ENCODE measurements at regions not wholly inside any gene's neighbourhood (a gene's known extent, or its start where the extent isn't known, plus 50 kb on each side); places are given as distances from the start of the nearest gene placed in this dataset.
"Not testable (repeated sequence)": the region's sequence is repeated elsewhere in the genome, so short reads cannot be mapped to it uniquely, and the experiment has no call there.

GRCh38 chr12:47340411-47341015 lies 260.8 kb upstream of the AMIGO2 start:
- H3K27ac ChIP-seq (ENCODE audit: low read length), result no peak overlapping the region
- intact Hi-C loops (cut with DNase I), result no loop called here
- WGBS, result 63% methylated on average over 7 of the region's 7 CpGs
- ATAC-seq (no peak), DNase-seq (no peak)
- no peaks in the 10 kb centered on the region for H3K9me3 ChIP-seq (ENCODE audit: control insufficient read depth, low read length)
- no peak overlapping the region for H3K4me3 ChIP-seq (ENCODE audit: low read length)
- no peaks in the 10 kb centered on the region for H3K27me3 ChIP-seq (ENCODE audit: control insufficient read depth, insufficient read depth)
- no peaks in the 10 kb centered on the region for H3K4me1 ChIP-seq (ENCODE audit: control insufficient read depth, insufficient read depth, low read length)

GRCh38 chr12:47337581-47337980 lies 257.8 kb upstream of the AMIGO2 start:
- ATAC-seq (no peak), DNase-seq (no peak)
- Histone ChIP-seq H3K27me3 (ENCODE audit: control insufficient read depth, insufficient read depth) (no peaks in the 10 kb centered on the region), H3K4me1 (ENCODE audit: control insufficient read depth, insufficient read depth, low read length) (no peaks in the 10 kb centered on the region), H3K27ac (ENCODE audit: low read length) (no peak overlapping the region), H3K4me3 (ENCODE audit: low read length) (no peak overlapping the region), H3K9me3 (ENCODE audit: control insufficient read depth, low read length) (no peaks in the 10 kb centered on the region)
- intact Hi-C loops (cut with DNase I), result no loop called here

GRCh38 chr12:47333271-47333858 lies 253.6 kb upstream of the AMIGO2 start:
- 95% methylated on average over 22 of the region's 22 CpGs for WGBS
- intact Hi-C loops (cut with DNase I); H3K27me3 ChIP-seq (ENCODE audit: control insufficient read depth, insufficient read depth); H3K27ac ChIP-seq (ENCODE audit: low read length); H3K4me1 ChIP-seq (ENCODE audit: control insufficient read depth, insufficient read depth, low read length); ATAC-seq; H3K9me3 ChIP-seq (ENCODE audit: control insufficient read depth, low read length); H3K4me3 ChIP-seq (ENCODE audit: low read length): not testable (repeated sequence)
- peak in 2 of 3 donors; percentile 30 to 34 for DNase-seq

GRCh38 chr12:47328831-47329545 lies 249.2 kb upstream of the AMIGO2 start:
- Histone ChIP-seq H3K27ac (ENCODE audit: low read length) (no peak overlapping the region), H3K4me1 (ENCODE audit: control insufficient read depth, insufficient read depth, low read length) (no peaks in the 10 kb centered on the region), H3K9me3 (ENCODE audit: control insufficient read depth, low read length) (no peaks in the 10 kb centered on the region), H3K4me3 (ENCODE audit: low read length) (no peak overlapping the region), H3K27me3 (ENCODE audit: control insufficient read depth, insufficient read depth) (no peaks in the 10 kb centered on the region)
- WGBS, result 78% methylated on average over 1 of the region's 1 CpG
- no peak for ATAC-seq
- intact Hi-C loops (cut with DNase I), result no loop called here
- DNase-seq, result no peak

- H3K27me3 ChIP-seq (ENCODE audit: control insufficient read depth, insufficient read depth), result no peaks in the 10 kb centered on the region
- H3K4me3 ChIP-seq (ENCODE audit: low read length), result no peak overlapping the region
- H3K27ac ChIP-seq (ENCODE audit: low read length), result no peak overlapping the region
- 88% methylated on average over 5 of the region's 5 CpGs for WGBS
- ATAC-seq (no peak), DNase-seq (no peak)
- intact Hi-C loops (cut with DNase I), result no loop called here
- H3K4me1 ChIP-seq (ENCODE audit: control insufficient read depth, insufficient read depth, low read length), result no peaks in the 10 kb centered on the region
- no peaks in the 10 kb centered on the region for H3K9me3 ChIP-seq (ENCODE audit: control insufficient read depth, low read length)
Observed at GRCh38 chr12:47326190-47326589, 246.4 kb upstream of the AMIGO2 start.

GRCh38 chr12:47323802-47324201 lies 244.0 kb upstream of the AMIGO2 start:
- intact Hi-C loops (cut with DNase I), result no loop called here
- H3K4me1 ChIP-seq (ENCODE audit: control insufficient read depth, insufficient read depth, low read length), result no peaks in the 10 kb centered on the region
- H3K4me3 ChIP-seq (ENCODE audit: low read length), result no peak overlapping the region
- no peak for ATAC-seq
- H3K27ac ChIP-seq (ENCODE audit: low read length), result no peak overlapping the region
- no peaks in the 10 kb centered on the region for H3K27me3 ChIP-seq (ENCODE audit: control insufficient read depth, insufficient read depth)
- WGBS, result 68% methylated on average over 2 of the region's 2 CpGs
- no peaks in the 10 kb centered on the region for H3K9me3 ChIP-seq (ENCODE audit: control insufficient read depth, low read length)
- no peak for DNase-seq

GRCh38 chr12:47321436-47321835 lies 241.7 kb upstream of the AMIGO2 start:
- ATAC-seq, result no peak
- no peak for DNase-seq
- Histone ChIP-seq H3K27me3 (ENCODE audit: control insufficient read depth, insufficient read depth) (no peaks in the 10 kb centered on the region), H3K27ac (ENCODE audit: low read length) (no peak overlapping the region), H3K9me3 (ENCODE audit: control insufficient read depth, low read length) (no peaks in the 10 kb centered on the region), H3K4me3 (ENCODE audit: low read length) (no peak overlapping the region), H3K4me1 (ENCODE audit: control insufficient read depth, insufficient read depth, low read length) (no peaks in the 10 kb centered on the region)
- WGBS, result 85% methylated on average over 2 of the region's 2 CpGs
- intact Hi-C loops (cut with DNase I), result no loop called here

- intact Hi-C loops (cut with DNase I), result loop anchor here in 1 of 4 donors (10.0 kb wide), 1 partner anchor 285 kb away; no protein-coding TSS in a partner anchor
- DNase-seq (no peak), ATAC-seq (no peak)
- H3K27me3 ChIP-seq (ENCODE audit: control insufficient read depth, insufficient read depth), result no peaks in the 10 kb centered on the region
- 94% methylated on average over 1 of the region's 1 CpG for WGBS
- H3K27ac ChIP-seq (ENCODE audit: low read length), result no peak overlapping the region
- no peaks in the 10 kb centered on the region for H3K4me1 ChIP-seq (ENCODE audit: control insufficient read depth, insufficient read depth, low read length)
- no peak overlapping the region for H3K4me3 ChIP-seq (ENCODE audit: low read length)
- no peaks in the 10 kb centered on the region for H3K9me3 ChIP-seq (ENCODE audit: control insufficient read depth, low read length)
Observed at GRCh38 chr12:47319746-47320145, 240.0 kb upstream of the AMIGO2 start.

GRCh38 chr12:47318963-47319362 lies 239.2 kb upstream of the AMIGO2 start:
- DNase-seq, result no peak
- WGBS, result 85% methylated on average over 4 of the region's 4 CpGs
- H3K27ac ChIP-seq (ENCODE audit: low read length), result no peak overlapping the region
- H3K4me1 ChIP-seq (ENCODE audit: control insufficient read depth, insufficient read depth, low read length), result no peaks in the 10 kb centered on the region
- no peaks in the 10 kb centered on the region for H3K9me3 ChIP-seq (ENCODE audit: control insufficient read depth, low read length)
- H3K27me3 ChIP-seq (ENCODE audit: control insufficient read depth, insufficient read depth), result no peaks in the 10 kb centered on the region
- ATAC-seq, result no peak
- intact Hi-C loops (cut with DNase I), result loop anchor here in 1 of 4 donors (10.0 kb wide), 1 partner anchor 284 kb away; no protein-coding TSS in a partner anchor
- H3K4me3 ChIP-seq (ENCODE audit: low read length), result no peak overlapping the region

- no peak overlapping the region for H3K4me3 ChIP-seq (ENCODE audit: low read length)
- intact Hi-C loops (cut with DNase I), result loop anchor here in 1 of 4 donors (10.0 kb wide), 1 partner anchor 283 kb away; no protein-coding TSS in a partner anchor
- WGBS, result 48% methylated on average over 11 of the region's 11 CpGs
- no peak for ATAC-seq
- no peaks in the 10 kb centered on the region for H3K27me3 ChIP-seq (ENCODE audit: control insufficient read depth, insufficient read depth)
- no peak overlapping the region for H3K27ac ChIP-seq (ENCODE audit: low read length)
- H3K4me1 ChIP-seq (ENCODE audit: control insufficient read depth, insufficient read depth, low read length), result no peaks in the 10 kb centered on the region
- DNase-seq, result no peak
- no peaks in the 10 kb centered on the region for H3K9me3 ChIP-seq (ENCODE audit: control insufficient read depth, low read length)
Observed at GRCh38 chr12:47317175-47317915, 237.6 kb upstream of the AMIGO2 start.

GRCh38 chr12:47316609-47317049 lies 236.9 kb upstream of the AMIGO2 start:
- H3K9me3 ChIP-seq (ENCODE audit: control insufficient read depth, low read length), result no peaks in the 10 kb centered on the region
- no peak for DNase-seq
- H3K27me3 ChIP-seq (ENCODE audit: control insufficient read depth, insufficient read depth), result no peaks in the 10 kb centered on the region
- H3K4me3 ChIP-seq (ENCODE audit: low read length), result no peak overlapping the region
- 28% methylated on average over 2 of the region's 2 CpGs for WGBS
- peak; percentile 42 to 54 for ATAC-seq
- no peaks in the 10 kb centered on the region for H3K4me1 ChIP-seq (ENCODE audit: control insufficient read depth, insufficient read depth, low read length)
- H3K27ac ChIP-seq (ENCODE audit: low read length), result no peak overlapping the region
- intact Hi-C loops (cut with DNase I), result loop anchor here in 1 of 4 donors (10.0 kb wide), 1 partner anchor 282 kb away; no protein-coding TSS in a partner anchor

All from right cardiac atrium (tissue), 5 donors.